H1 (cell line): ENCODE measurements at regions not wholly inside any gene's neighbourhood (a gene's known extent, or its start where the extent isn't known, plus 50 kb on each side); places are given as distances from the start of the nearest gene placed in this dataset.

Experiments
- GABPA ChIP-seq: IDR thresholded peaks from 2 replicates; pipeline ENCODE4 v1.6.1; 2011; ENCODE audit warnings: mild to moderate bottlenecking, low read length, moderate library complexity, borderline replicate concordance; ENCODE audit not compliant: insufficient read depth
- KDM4A ChIP-seq: IDR thresholded peaks from one replicate; pipeline ENCODE4 v1.7.1; 2012; ENCODE audit warnings: low read depth, mild to moderate bottlenecking, moderate library complexity, low read length, inconsistent platforms; ENCODE audit not compliant: severe bottlenecking
- MAX ChIP-seq: IDR thresholded peaks from 2 replicates; pipeline ENCODE4 v1.6.1; 2012; ENCODE audit warnings: inconsistent platforms
- RBBP5 ChIP-seq: IDR thresholded peaks from 2 replicates; pipeline ENCODE4 v1.7.1; 2012; ENCODE audit warnings: low read depth, mild to moderate bottlenecking, inconsistent platforms, low read length, moderate library complexity, borderline replicate concordance
- SAP30 ChIP-seq: fragments of 300-600 bp; sonication (generic); IDR thresholded peaks from 2 replicates; pipeline ENCODE4 v1.7.1; 2012; ENCODE audit warnings: low read length, moderate library complexity, mild to moderate bottlenecking, inconsistent platforms; ENCODE audit not compliant: insufficient read depth, insufficient replicate concordance
- SIRT6 ChIP-seq: IDR thresholded peaks from one replicate; pipeline ENCODE4 v1.7.1; 2012; ENCODE audit warnings: low read length, inconsistent platforms

- no peak for TF ChIP-seq SIRT6
- TF ChIP-seq GABPA: no peak
- TF ChIP-seq SAP30: no peak
- no peak for TF ChIP-seq KDM4A
- TF ChIP-seq MAX: no peak
- TF ChIP-seq RBBP5: no peak
These were observed 521.9 kb upstream of the SALL3 start (continued) for GRCh38 chr18:78457731-78458130.
